ENCODE measurements at regions not wholly inside any gene's neighbourhood (a gene's known extent, or its start where the extent isn't known, plus 50 kb on each side); places are given as distances from the start of the nearest gene placed in this dataset.
A peak's percentile ranks its signal among the peaks of the same experiment; 100 is the strongest.

- Histone ChIP-seq H3K9me3 (no peaks in the 10 kb centered on the region), H3K4me1 (no peaks in the 10 kb centered on the region), H3K27me3 (no peaks in the 10 kb centered on the region), H3K36me3 (no peaks in the 10 kb centered on the region), H3K4me3 (no peak overlapping the region), H3K27ac (no peak overlapping the region)
- no peak for ATAC-seq
- no peak for TF ChIP-seq CTCF (IDR thresholded peaks at IDR 0.05)
- DNase-seq: no peak
- intact Hi-C loops (cut with DNase I): no loop called here
These were observed 487.6 kb upstream of the MGMT start for GRCh38 chr10:128979405-128979804.

GRCh38 chr10:128981251-128981650 is 485.8 kb upstream of the MGMT start:
- no peak for TF ChIP-seq CTCF (IDR thresholded peaks at IDR 0.05)
- H3K9me3 ChIP-seq: no peaks in the 10 kb centered on the region
- H3K36me3 ChIP-seq: no peaks in the 10 kb centered on the region
- ATAC-seq (no peak), DNase-seq (no peak)
- no peaks in the 10 kb centered on the region for H3K27me3 ChIP-seq
- no peak overlapping the region for H3K4me3 ChIP-seq
- H3K27ac ChIP-seq: no peak overlapping the region
- intact Hi-C loops (cut with DNase I): no loop called here
- no peaks in the 10 kb centered on the region for H3K4me1 ChIP-seq

GRCh38 chr10:128981881-128982615 is 485.0 kb upstream of the MGMT start:
- H3K27me3 ChIP-seq: no peaks in the 10 kb centered on the region
- intact Hi-C loops (cut with DNase I): no loop called here
- no peak overlapping the region for H3K4me3 ChIP-seq
- no peak for ATAC-seq
- no peaks in the 10 kb centered on the region for H3K36me3 ChIP-seq
- no peak for TF ChIP-seq CTCF (IDR thresholded peaks at IDR 0.05)
- H3K9me3 ChIP-seq: no peaks in the 10 kb centered on the region
- no peak overlapping the region for H3K27ac ChIP-seq
- H3K4me1 ChIP-seq: no peaks in the 10 kb centered on the region
- DNase-seq: peak; percentile 45

- Histone ChIP-seq H3K27me3 (no peaks in the 10 kb centered on the region), H3K9me3 (no peaks in the 10 kb centered on the region), H3K36me3 (no peaks in the 10 kb centered on the region), H3K4me3 (no peak overlapping the region), H3K4me1 (no peaks in the 10 kb centered on the region), H3K27ac (no peak overlapping the region)
- ATAC-seq: no peak
- DNase-seq: peak; percentile 28
- TF ChIP-seq CTCF (IDR thresholded peaks at IDR 0.05): no peak
- intact Hi-C loops (cut with DNase I): no loop called here
These were observed 484.5 kb upstream of the MGMT start for GRCh38 chr10:128982616-128982915.

- H3K9me3 ChIP-seq: no peaks in the 10 kb centered on the region
- ATAC-seq (no peak), DNase-seq (no peak)
- H3K36me3 ChIP-seq: no peaks in the 10 kb centered on the region
- H3K27ac ChIP-seq: no peak overlapping the region
- TF ChIP-seq CTCF (IDR thresholded peaks at IDR 0.05): no peak
- no peak overlapping the region for H3K4me3 ChIP-seq
- H3K4me1 ChIP-seq: no peaks in the 10 kb centered on the region
- no peaks in the 10 kb centered on the region for H3K27me3 ChIP-seq
- intact Hi-C loops (cut with DNase I): no loop called here
These were observed 482.0 kb upstream of the MGMT start for GRCh38 chr10:128985036-128985435.

GRCh38 chr10:128990986-128991385 is 476.1 kb upstream of the MGMT start:
- Histone ChIP-seq H3K27ac (no peak overlapping the region), H3K4me3 (no peak overlapping the region), H3K9me3 (no peaks in the 10 kb centered on the region), H3K4me1 (no peaks in the 10 kb centered on the region), H3K36me3 (no peaks in the 10 kb centered on the region), H3K27me3 (no peaks in the 10 kb centered on the region)
- TF ChIP-seq CTCF (IDR thresholded peaks at IDR 0.05): no peak
- ATAC-seq: no peak
- no peak for DNase-seq
- intact Hi-C loops (cut with DNase I): no loop called here
